NCI-H2196 (cell line): ENCODE measurements at regions not wholly inside any gene's neighbourhood (a gene's known extent, or its start where the extent isn't known, plus 50 kb on each side); places are given as distances from the start of the nearest gene placed in this dataset.

Experiments used
- DNase-seq: peaks from one replicate; lab custom pipeline; 2025; ENCODE audit not compliant: unreplicated experiment; lab: John Stamatoyannopoulos, UW

DNA sequence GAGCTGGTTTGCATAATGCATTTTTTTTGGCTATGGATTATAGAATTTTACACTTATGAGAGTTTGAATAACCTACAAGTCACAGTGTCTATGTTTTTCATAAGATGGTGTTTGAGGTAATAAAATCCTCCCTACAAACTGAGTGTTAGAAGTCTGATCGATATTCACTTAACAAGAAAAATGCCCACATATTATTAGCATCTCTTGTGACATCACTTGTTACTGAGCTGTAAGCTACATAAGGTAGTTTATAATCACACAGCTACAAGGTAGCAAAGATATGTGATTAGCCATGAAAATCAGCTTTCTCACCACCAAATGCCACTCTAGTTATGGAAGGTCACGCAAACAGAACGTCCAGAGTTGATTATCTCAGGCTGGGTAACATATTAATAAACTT, 669.6 kb downstream of the PCDH18 start:
- no peak for DNase-seq

DNA sequence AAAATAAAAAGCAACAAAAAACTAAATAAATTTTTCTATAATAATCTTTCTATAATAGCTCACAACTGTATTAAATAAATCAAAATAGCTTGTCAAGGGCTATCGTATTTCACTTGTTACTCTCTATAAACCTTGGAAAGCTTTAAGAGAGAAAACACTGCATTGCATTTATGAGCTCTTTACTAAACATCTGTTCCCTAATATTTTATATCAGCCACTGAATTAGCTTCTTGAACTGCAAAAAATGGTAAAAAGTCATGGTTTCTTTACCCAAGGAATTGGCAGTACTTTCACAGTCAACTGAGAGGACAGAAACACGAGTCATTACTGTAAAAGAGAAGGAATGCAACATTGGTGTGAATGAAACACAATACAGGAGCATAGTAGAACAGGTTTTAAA, 671.2 kb downstream of the PCDH18 start:
- DNase-seq, result no peak

DNA sequence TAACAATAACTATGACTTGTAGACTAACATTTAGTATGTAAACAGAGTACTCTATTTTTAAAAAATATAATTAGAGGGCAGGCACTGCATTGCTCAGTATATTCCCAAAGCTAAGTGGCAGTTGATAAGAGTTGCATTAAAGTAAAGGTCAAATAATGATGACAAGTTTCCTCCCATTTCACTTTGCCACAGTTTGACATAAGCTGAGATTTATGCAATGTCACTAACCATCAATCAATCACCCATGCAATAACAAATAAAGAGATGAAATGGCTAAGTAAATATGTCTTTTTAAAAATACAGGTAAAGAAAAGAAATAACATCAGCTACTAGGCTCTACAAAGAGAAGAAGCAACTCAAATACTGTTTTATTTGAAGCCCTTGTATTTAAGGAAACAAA, 673.4 kb downstream of the PCDH18 start:
- DNase-seq, result no peak

GRCh38 chr4:136855886-136856285, 676.4 kb downstream of the PCDH18 start:
- no peak for DNase-seq

DNA sequence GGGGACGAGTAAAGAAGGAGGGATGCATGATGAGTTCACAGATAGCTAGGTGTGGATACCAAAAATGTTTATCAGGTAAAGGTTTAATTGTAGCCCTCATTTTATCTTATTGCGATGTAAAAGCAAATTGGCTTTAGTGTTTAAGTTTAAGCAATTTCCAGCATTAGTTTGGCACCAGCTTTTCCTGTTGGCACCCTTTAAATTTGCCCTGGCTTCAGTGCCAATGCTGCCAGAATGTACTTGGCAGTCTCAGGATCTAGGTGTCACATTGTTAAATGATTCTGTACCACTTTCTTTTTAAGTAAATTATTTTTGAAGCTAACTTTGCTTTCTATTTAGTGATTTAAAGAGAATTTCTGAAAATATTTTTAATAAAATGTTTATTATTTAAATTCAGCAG, 681.8 kb downstream of the PCDH18 start:
- no peak for DNase-seq

- DNase-seq, result no peak
These were observed 684.2 kb downstream of the PCDH18 start for GRCh38 chr4:136847881-136848621.

GRCh38 chr4:136841526-136841925, 690.8 kb downstream of the PCDH18 start:
- DNase-seq, result no peak

GRCh38 chr4:136838607-136839006, 693.7 kb downstream of the PCDH18 start:
- DNase-seq, result no peak

DNA sequence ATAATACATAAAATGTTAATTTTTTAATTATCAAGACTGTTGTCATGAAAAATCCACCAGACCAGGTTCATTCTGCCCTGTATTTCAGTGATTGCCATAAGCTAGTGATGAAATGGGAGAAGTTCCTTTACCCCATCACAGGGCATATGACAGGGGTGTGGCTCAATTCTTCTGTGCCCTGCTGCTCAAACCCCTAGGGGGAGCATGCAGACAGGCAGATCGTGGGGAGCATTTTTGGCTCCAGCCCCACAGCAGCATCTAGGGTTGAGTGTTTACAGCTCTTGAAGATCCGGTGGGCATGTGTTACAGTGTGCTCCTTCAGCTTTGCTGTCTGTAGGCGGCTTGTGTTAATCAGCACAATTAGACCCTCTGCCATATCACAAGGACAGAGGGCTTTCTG, 700.7 kb downstream of the PCDH18 start:
- no peak for DNase-seq

GRCh38 chr4:136829280-136829679, 703.0 kb downstream of the PCDH18 start:
- DNase-seq, result no peak

DNA sequence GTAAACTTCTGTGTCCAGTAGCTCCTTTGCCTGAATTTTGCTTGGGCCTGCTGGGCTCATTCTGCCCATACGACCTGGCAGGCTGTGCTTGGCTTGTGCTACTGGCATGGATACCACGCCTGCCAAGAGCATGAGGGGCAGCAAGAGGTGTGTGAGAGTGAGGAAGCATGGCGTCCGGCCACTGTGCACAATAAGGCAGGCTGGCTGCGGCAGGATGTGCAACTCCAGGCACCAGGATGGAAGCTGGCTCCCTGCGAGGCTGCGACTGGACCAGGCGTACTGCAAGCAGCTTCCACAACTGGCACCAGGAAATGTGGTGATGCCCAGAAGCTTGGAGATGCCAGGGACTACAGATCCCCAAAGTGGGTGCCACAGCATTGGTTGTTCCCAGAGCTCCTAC, 709.3 kb downstream of the PCDH18 start:
- DNase-seq, result no peak

DNA sequence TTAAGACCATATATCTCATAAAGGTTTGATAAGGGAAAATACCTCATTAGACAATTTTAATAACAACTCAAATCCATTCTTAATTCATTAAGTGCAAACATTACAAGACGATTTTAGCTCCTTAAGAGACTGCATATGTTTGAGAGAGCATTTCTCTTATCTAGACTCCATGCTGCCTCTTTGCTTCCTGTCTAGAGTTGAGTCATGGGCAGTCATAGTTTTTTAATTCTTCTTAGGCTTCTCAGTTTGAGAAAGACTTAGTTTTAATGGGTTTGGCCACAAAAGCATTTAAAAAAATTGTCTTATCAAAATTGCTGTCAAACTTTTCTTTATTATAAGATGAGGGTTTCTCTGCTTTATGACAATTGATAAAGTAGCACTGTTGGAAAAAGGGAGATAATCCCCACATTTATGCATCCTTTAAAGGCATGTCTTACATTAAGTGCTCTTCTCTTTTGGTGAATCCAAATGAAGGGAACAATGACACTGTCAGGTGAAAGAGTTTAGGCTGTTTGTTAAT, 713.4 kb downstream of the PCDH18 start:
- DNase-seq, result no peak

GRCh38 chr4:136812100-136812880, 720.0 kb downstream of the PCDH18 start:
- no peak for DNase-seq

DNA sequence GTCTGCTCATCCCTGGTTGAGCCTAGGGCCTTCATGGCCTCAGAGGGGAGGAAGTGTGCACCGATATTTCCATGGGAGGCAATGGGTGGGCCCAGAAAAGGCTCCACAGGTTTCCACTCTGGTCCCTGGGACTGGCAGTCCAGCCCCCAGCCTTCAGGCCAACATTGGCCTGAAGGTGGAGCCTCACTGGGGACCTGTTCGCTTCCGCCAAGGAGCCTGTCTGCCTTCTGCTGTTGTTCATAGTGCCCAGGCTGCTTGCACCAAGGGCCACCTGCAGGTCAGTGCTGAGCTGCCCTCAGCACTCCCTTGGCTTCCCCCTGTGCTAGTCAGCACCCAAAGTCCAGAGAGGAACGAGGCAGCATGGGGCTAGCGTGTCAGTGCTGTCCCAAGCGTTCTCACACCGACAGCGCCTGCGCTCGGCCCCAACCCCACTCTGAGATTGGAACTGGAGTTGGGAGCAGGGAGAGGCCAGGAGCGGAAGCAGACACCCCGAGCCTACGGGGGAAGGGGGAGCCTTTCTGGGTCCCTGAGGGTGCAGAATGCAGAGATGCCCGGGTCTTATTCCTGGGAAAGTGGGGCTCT, 720.7 kb downstream of the PCDH18 start:
- DNase-seq, result no peak

- DNase-seq, result no peak
These were observed 721.7 kb downstream of the PCDH18 start for GRCh38 chr4:136810626-136811025.

GRCh38 chr4:136806844-136807243, 725.5 kb downstream of the PCDH18 start:
- no peak for DNase-seq

- no peak for DNase-seq
These were observed 726.7 kb downstream of the PCDH18 start for GRCh38 chr4:136805617-136806016.

GRCh38 chr4:136803433-136803832, 728.9 kb downstream of the PCDH18 start:
- DNase-seq, result no peak

- no peak for DNase-seq
These were observed 732.0 kb downstream of the PCDH18 start for GRCh38 chr4:136800248-136800647.

DNA sequence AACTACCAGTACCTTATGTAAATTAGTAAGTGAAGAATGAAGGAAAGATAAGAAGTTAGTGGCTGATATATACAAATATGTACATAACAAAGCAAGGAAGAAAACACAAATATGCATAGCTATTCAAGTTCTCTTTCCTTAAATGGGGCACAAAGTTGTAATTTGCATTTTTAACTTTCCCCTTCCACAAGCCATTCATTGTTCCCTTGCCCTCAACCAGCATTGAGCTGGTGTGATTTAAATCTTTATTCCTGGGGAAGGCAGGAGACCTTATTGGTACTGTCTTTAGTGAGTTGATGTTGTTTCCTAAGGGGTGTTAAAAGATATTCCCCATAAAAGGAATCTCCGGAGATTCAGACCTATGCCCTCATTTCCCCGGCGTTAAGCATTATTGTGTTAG, 735.3 kb downstream of the PCDH18 start:
- DNase-seq, result no peak

GRCh38 chr4:136793848-136794247, 738.4 kb downstream of the PCDH18 start:
- no peak for DNase-seq

- no peak for DNase-seq
These were observed 748.0 kb downstream of the PCDH18 start for GRCh38 chr4:136784326-136784725.
